K562 (cell line): ENCODE measurements at regions not wholly inside any gene's neighbourhood (a gene's known extent, or its start where the extent isn't known, plus 50 kb on each side); places are given as distances from the start of the nearest gene placed in this dataset.

Experiments used
- ASH1L ChIP-seq: fragments of 450-650 bp; IDR thresholded peaks from 2 replicates; pipeline ENCODE4 v1.6.1; 2018; ENCODE audit warnings: borderline replicate concordance, mild to moderate bottlenecking, low read depth; ENCODE audit not compliant: partially characterized antibody
- CREB1 ChIP-seq, 2 experiments: sonication (generic) in 1 of 2; formaldehyde crosslinking in 1 of 2; IDR thresholded peaks; 2 replicates each; pipeline versions ENCODE4 v1.6.1 to v1.8.0; 2012 to 2022; ENCODE audit warnings: inconsistent platforms in 1 of 2, mild to moderate bottlenecking in 1 of 2, missing genetic modification reagents in 1 of 2, moderate library complexity in 1 of 2
- MAZ ChIP-seq, 2 experiments: fragments of 450-650 bp in 1 of 2; sonication (generic) in 1 of 2; formaldehyde crosslinking; IDR thresholded peaks in 1 of 2; conservative IDR thresholded peaks in 1 of 2; 2 replicates each; pipeline versions ENCODE4 v1.4.0 to v1.5.0; 2020; ENCODE audit warnings: mild to moderate bottlenecking in 1 of 2, missing genetic modification reagents in 1 of 2
- MGA ChIP-seq: fragments of 450-650 bp; IDR thresholded peaks from 2 replicates; pipeline ENCODE4 v1.6.1; 2016; ENCODE audit warnings: mild to moderate bottlenecking, moderate library complexity
- MYBL2 ChIP-seq, 2 experiments: fragments of 450-650 bp in 1 of 2; sonication (generic) in 1 of 2; formaldehyde crosslinking in 1 of 2; IDR thresholded peaks; 2 replicates each; pipeline versions ENCODE4 v1.6.1 to v1.8.1; 2017 to 2022; ENCODE audit warnings: borderline replicate concordance in 1 of 2, inconsistent platforms in 1 of 2, low read depth in 1 of 2, mild to moderate bottlenecking in 1 of 2, missing genetic modification reagents in 1 of 2, moderate library complexity in 1 of 2
- NCOA2 ChIP-seq, 2 experiments: fragments of 450-650 bp; IDR thresholded peaks; 2 replicates each; pipeline ENCODE4 v1.6.1; 2018; ENCODE audit warnings: mild to moderate bottlenecking in 2 of 2, moderate library complexity in 1 of 2; ENCODE audit not compliant: partially characterized antibody in 2 of 2
- PTTG1 ChIP-seq: fragments of 450-650 bp; IDR thresholded peaks from 2 replicates; pipeline ENCODE4 v1.6.1; 2016; ENCODE audit warnings: low read depth, mild to moderate bottlenecking, missing genetic modification characterization, missing compliant biosample characterization
- RAD21 ChIP-seq, 2 experiments: fragments of 250-450 bp in 1 of 2; fragments of 450-650 bp in 1 of 2; sonication (Bioruptor Pico) in 1 of 2; formaldehyde crosslinking in 1 of 2; IDR thresholded peaks in 1 of 2; conservative IDR thresholded peaks in 1 of 2; 2 replicates each; pipeline versions ENCODE4 v1.4.0 to v1.8.0; 2020 to 2022; ENCODE audit warnings: mild to moderate bottlenecking in 2 of 2, moderate library complexity in 1 of 2
- SRSF1 ChIP-seq: fragments of 200-400 bp; formaldehyde crosslinking; IDR thresholded peaks from 2 replicates; pipeline ENCODE4 v1.6.1; 2017; ENCODE audit warnings: mild to moderate bottlenecking, low read depth, low read length, moderate library complexity
- ZBTB8A ChIP-seq: fragments of 450-650 bp; IDR thresholded peaks from 2 replicates; pipeline ENCODE4 v1.6.1; 2018; ENCODE audit warnings: mild to moderate bottlenecking, moderate library complexity; ENCODE audit not compliant: partially characterized antibody
- TF ChIP-seq, protein P1 (sequence below): fragments of 450-650 bp; formaldehyde crosslinking; IDR thresholded peaks from 2 replicates; pipeline ENCODE4 v1.4.0; 2020; ENCODE audit warnings: mild to moderate bottlenecking, moderate library complexity
- TF ChIP-seq, protein P2 (sequence below): fragments of 200-800 bp; sonication (Bioruptor generic); IDR thresholded peaks from 2 replicates; pipeline ENCODE4 v1.6.1; 2017; ENCODE audit warnings: missing genetic modification characterization, missing compliant biosample characterization

GRCh38 chr3:193872265-193872753 is 263.6 kb upstream of the HES1 start (continued):
- TF ChIP-seq MGA (no peak), ASH1L (no peak), ZBTB8A (no peak), RAD21 (CRISPR knock-in tag; conservative IDR thresholded peaks at IDR 0.05 in 1 of 2, IDR thresholded peaks at IDR 0.05 in 1 of 2) (no peak; a peak in 1 of 4 replicates), PTTG1 (tag) (no peak), NCOA2 (IDR thresholded peaks at IDR 0.05; ENCODE audit: partially characterized antibody in 2 of 2) (no peak), MAZ (CRISPR knock-in tag; conservative IDR thresholded peaks at IDR 0.05 in 1 of 2, IDR thresholded peaks at IDR 0.05 in 1 of 2) (no peak), CREB1 (IDR thresholded peaks at IDR 0.05) (0 out of 2 replicates have a peak, but pooled peaks have one; percentile 13), CREB1 (CRISPR knock-in tag; IDR thresholded peaks at IDR 0.05) (no peak), MYBL2 (IDR thresholded peaks at IDR 0.05; ENCODE audit: low read depth) (no peak), MYBL2 (CRISPR knock-in tag; IDR thresholded peaks at IDR 0.05; ENCODE audit: borderline replicate concordance) (no peak), SRSF1 (no peak)
- TF ChIP-seq, protein P1, sequence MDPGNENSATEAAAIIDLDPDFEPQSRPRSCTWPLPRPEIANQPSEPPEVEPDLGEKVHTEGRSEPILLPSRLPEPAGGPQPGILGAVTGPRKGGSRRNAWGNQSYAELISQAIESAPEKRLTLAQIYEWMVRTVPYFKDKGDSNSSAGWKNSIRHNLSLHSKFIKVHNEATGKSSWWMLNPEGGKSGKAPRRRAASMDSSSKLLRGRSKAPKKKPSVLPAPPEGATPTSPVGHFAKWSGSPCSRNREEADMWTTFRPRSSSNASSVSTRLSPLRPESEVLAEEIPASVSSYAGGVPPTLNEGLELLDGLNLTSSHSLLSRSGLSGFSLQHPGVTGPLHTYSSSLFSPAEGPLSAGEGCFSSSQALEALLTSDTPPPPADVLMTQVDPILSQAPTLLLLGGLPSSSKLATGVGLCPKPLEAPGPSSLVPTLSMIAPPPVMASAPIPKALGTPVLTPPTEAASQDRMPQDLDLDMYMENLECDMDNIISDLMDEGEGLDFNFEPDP (CRISPR knock-in tag) = no peak
- TF ChIP-seq, protein P2, sequence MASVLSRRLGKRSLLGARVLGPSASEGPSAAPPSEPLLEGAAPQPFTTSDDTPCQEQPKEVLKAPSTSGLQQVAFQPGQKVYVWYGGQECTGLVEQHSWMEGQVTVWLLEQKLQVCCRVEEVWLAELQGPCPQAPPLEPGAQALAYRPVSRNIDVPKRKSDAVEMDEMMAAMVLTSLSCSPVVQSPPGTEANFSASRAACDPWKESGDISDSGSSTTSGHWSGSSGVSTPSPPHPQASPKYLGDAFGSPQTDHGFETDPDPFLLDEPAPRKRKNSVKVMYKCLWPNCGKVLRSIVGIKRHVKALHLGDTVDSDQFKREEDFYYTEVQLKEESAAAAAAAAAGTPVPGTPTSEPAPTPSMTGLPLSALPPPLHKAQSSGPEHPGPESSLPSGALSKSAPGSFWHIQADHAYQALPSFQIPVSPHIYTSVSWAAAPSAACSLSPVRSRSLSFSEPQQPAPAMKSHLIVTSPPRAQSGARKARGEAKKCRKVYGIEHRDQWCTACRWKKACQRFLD (CRISPR knock-in tag) = peak; percentile 42; the same call in 1 of the 2 replicates
